Karpas-422 (cell line): ENCODE measurements at regions not wholly inside any gene's neighbourhood (a gene's known extent, or its start where the extent isn't known, plus 50 kb on each side); places are given as distances from the start of the nearest gene placed in this dataset.
"Not testable (repeated sequence)": the region's sequence is repeated elsewhere in the genome, so short reads cannot be mapped to it uniquely, and the experiment has no call there.

Experiments
- DNase-seq: peaks from one replicate; pipeline ENCODE4 v3.0.0-alpha.2; 2015
- H2AFZ ChIP-seq: fragments of 200-600 bp; sonication (generic); 2 replicates; pipeline ENCODE4 v1.6.1; 2014; ENCODE audit warnings: antibody characterized with exemption, low read length, mixed read lengths
- H3K27ac ChIP-seq: fragments of 200-600 bp; sonication (generic); 2 replicates; pipeline ENCODE4 v1.5.1; 2014; ENCODE audit warnings: mild to moderate bottlenecking, low read length, moderate library complexity
- H3K27me3 ChIP-seq: fragments of 200-600 bp; sonication (generic); 2 replicates; pipeline ENCODE4 v1.6.1; 2014; ENCODE audit warnings: low read length, mixed read lengths
- H3K36me3 ChIP-seq: fragments of 200-600 bp; sonication (generic); 2 replicates; pipeline ENCODE4 v1.6.1; 2014; ENCODE audit warnings: low read length, mixed read lengths; ENCODE audit not compliant: insufficient read depth
- H3K4me1 ChIP-seq: fragments of 200-600 bp; sonication (generic); 2 replicates; pipeline ENCODE4 v1.6.1; 2014; ENCODE audit warnings: mild to moderate bottlenecking, low read length, mixed read lengths
- H3K4me2 ChIP-seq: fragments of 200-600 bp; sonication (generic); 2 replicates; pipeline ENCODE4 v1.6.1; 2014; ENCODE audit warnings: low read length, low read depth, mild to moderate bottlenecking; ENCODE audit not compliant: poor library complexity, severe bottlenecking
- H3K4me3 ChIP-seq: fragments of 200-600 bp; sonication (generic); 2 replicates; pipeline ENCODE4 v1.5.1; 2014; ENCODE audit warnings: mild to moderate bottlenecking, antibody characterized with exemption, low read length, mixed read lengths
- H3K79me2 ChIP-seq: fragments of 200-600 bp; sonication (generic); 2 replicates; pipeline ENCODE4 v1.6.1; 2014; ENCODE audit warnings: mild to moderate bottlenecking, low read length, mixed read lengths
- H3K9ac ChIP-seq: fragments of 200-600 bp; sonication (generic); 2 replicates; pipeline ENCODE4 v1.6.0; 2014; ENCODE audit warnings: low read length
- H3K9me2 ChIP-seq: fragments of 200-600 bp; sonication (generic), shearing (Covaris generic); replicated peaks from 2 replicates; pipeline ENCODE4 v1.6.0; 2014; ENCODE audit warnings: mild to moderate bottlenecking, low read length, moderate library complexity; ENCODE audit not compliant: insufficient read depth
- H3K9me3 ChIP-seq: fragments of 300-700, 200-600 bp; sonication (generic); 2 replicates; pipeline ENCODE4 v1.6.1; 2014; ENCODE audit warnings: low read length, mixed read lengths
- H4K20me1 ChIP-seq: fragments of 200-600 bp; sonication (generic); 2 replicates; pipeline ENCODE4 v1.6.1; 2014; ENCODE audit warnings: mild to moderate bottlenecking, antibody characterized with exemption, low read length, low read depth; ENCODE audit not compliant: insufficient read depth

GRCh38 chr11:67884073-67884757, 119.7 kb downstream of the UNC93B1 start:
- not testable (repeated sequence) for H3K27me3 ChIP-seq, H3K9me2 ChIP-seq, H3K36me3 ChIP-seq, DNase-seq, H3K4me3 ChIP-seq, H2AFZ ChIP-seq, H3K27ac ChIP-seq, H3K9ac ChIP-seq, H4K20me1 ChIP-seq, H3K79me2 ChIP-seq, H3K9me3 ChIP-seq, H3K4me1 ChIP-seq
- peak overlapping the region; percentile 23 for H3K4me2 ChIP-seq

GRCh38 chr11:67882304-67882703, 121.6 kb downstream of the UNC93B1 start:
- not testable (repeated sequence) for H3K4me1 ChIP-seq, H3K4me3 ChIP-seq, H3K9me2 ChIP-seq, H3K9me3 ChIP-seq, H3K79me2 ChIP-seq, H3K9ac ChIP-seq, H3K36me3 ChIP-seq, H3K27me3 ChIP-seq, DNase-seq, H2AFZ ChIP-seq, H3K27ac ChIP-seq, H3K4me2 ChIP-seq, H4K20me1 ChIP-seq

- H2AFZ ChIP-seq, H3K9ac ChIP-seq, H3K9me3 ChIP-seq, H3K4me1 ChIP-seq, H3K36me3 ChIP-seq, H3K27me3 ChIP-seq, H3K4me2 ChIP-seq, H4K20me1 ChIP-seq, H3K27ac ChIP-seq, H3K4me3 ChIP-seq, DNase-seq, H3K79me2 ChIP-seq, H3K9me2 ChIP-seq: not testable (repeated sequence)
Observed at GRCh38 chr11:67881836-67882235, 122.1 kb downstream of the UNC93B1 start.

GRCh38 chr11:67880594-67881196, 123.2 kb downstream of the UNC93B1 start:
- H3K4me2 ChIP-seq, H3K36me3 ChIP-seq, DNase-seq, H2AFZ ChIP-seq, H3K27ac ChIP-seq, H3K79me2 ChIP-seq, H4K20me1 ChIP-seq, H3K9me2 ChIP-seq, H3K4me1 ChIP-seq, H3K4me3 ChIP-seq, H3K27me3 ChIP-seq, H3K9me3 ChIP-seq, H3K9ac ChIP-seq: not testable (repeated sequence)

- not testable (repeated sequence) for H3K27ac ChIP-seq, H3K9me2 ChIP-seq, H3K9me3 ChIP-seq, H3K27me3 ChIP-seq, H3K4me2 ChIP-seq, H3K4me1 ChIP-seq, H3K9ac ChIP-seq, H3K79me2 ChIP-seq, H4K20me1 ChIP-seq, H3K36me3 ChIP-seq, H3K4me3 ChIP-seq, H2AFZ ChIP-seq
- peak; percentile 74 for DNase-seq
Observed at GRCh38 chr11:67878666-67879065, 125.2 kb downstream of the UNC93B1 start.

DNA sequence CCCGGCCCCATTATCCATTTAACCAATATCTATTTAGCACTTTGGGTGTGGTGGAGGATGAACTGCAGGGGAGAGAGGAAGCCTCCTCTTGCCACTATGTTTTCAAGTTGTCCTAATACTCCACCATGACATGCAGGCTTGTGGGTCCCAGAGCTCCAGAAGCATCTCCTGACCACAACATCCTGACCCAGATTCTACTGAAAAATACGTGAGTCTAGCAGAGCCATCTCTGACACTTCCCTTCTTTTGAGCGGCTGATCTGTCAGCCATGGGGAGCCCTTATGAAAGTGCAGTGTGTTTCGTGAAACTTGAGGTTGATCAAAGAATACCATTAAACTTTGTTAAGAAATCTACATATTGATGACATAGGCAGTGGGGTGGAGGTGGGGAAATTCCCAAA, 126.6 kb downstream of the UNC93B1 start:
- not testable (repeated sequence) for H3K9ac ChIP-seq, H3K79me2 ChIP-seq, H3K4me1 ChIP-seq, H3K27ac ChIP-seq, H3K4me3 ChIP-seq, H2AFZ ChIP-seq, DNase-seq, H3K27me3 ChIP-seq, H3K9me2 ChIP-seq, H3K36me3 ChIP-seq, H3K9me3 ChIP-seq, H3K4me2 ChIP-seq, H4K20me1 ChIP-seq

GRCh38 chr11:67873223-67873622, 130.7 kb downstream of the UNC93B1 start:
- H3K9me2 ChIP-seq, H3K4me3 ChIP-seq, H3K79me2 ChIP-seq, H3K9me3 ChIP-seq, H3K27me3 ChIP-seq, DNase-seq, H3K9ac ChIP-seq, H4K20me1 ChIP-seq, H3K4me1 ChIP-seq, H3K36me3 ChIP-seq, H3K4me2 ChIP-seq, H2AFZ ChIP-seq, H3K27ac ChIP-seq: not testable (repeated sequence)

DNA sequence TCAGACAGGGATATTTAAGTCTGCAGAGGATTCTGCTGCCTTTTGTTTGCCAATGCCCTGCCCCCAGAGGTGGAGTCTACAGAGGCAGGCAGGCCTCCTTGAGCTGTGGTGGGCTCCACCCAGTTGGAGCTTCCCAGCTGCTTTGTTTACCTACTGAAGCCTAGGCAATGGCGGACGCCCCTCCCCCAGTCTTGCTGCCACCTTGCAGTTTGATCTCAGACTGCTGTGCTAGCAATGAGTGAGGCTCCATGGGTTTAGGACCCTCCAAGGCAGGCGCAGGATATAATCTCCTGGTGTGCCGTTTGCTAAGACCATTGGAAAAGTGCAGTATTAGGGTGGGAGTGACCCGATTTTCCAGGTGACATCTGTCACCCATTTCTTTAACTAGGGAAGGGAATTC, 132.7 kb downstream of the UNC93B1 start:
- H3K9me2 ChIP-seq: not testable (repeated sequence)

GRCh38 chr11:67862896-67863295, 141.0 kb downstream of the UNC93B1 start:
- not testable (repeated sequence) for H3K36me3 ChIP-seq, H3K9ac ChIP-seq

More for the DNA sequence above, 132.7 kb downstream of the UNC93B1 start:
- not testable (repeated sequence) for H3K4me2 ChIP-seq, H3K36me3 ChIP-seq, H3K79me2 ChIP-seq, DNase-seq, H3K27me3 ChIP-seq, H3K9me3 ChIP-seq, H3K4me1 ChIP-seq, H3K4me3 ChIP-seq, H3K9ac ChIP-seq, H4K20me1 ChIP-seq, H2AFZ ChIP-seq, H3K27ac ChIP-seq

More at GRCh38 chr11:67862896-67863295, 141.0 kb downstream of the UNC93B1 start:
- H3K9me3 ChIP-seq, H3K4me1 ChIP-seq, H3K4me3 ChIP-seq, H3K9me2 ChIP-seq, H3K79me2 ChIP-seq, H3K27me3 ChIP-seq, H3K4me2 ChIP-seq, DNase-seq, H3K27ac ChIP-seq, H4K20me1 ChIP-seq, H2AFZ ChIP-seq: not testable (repeated sequence)
